ENCODE measurements at regions not wholly inside any gene's neighbourhood (a gene's known extent, or its start where the extent isn't known, plus 50 kb on each side); places are given as distances from the start of the nearest gene placed in this dataset.

DNA sequence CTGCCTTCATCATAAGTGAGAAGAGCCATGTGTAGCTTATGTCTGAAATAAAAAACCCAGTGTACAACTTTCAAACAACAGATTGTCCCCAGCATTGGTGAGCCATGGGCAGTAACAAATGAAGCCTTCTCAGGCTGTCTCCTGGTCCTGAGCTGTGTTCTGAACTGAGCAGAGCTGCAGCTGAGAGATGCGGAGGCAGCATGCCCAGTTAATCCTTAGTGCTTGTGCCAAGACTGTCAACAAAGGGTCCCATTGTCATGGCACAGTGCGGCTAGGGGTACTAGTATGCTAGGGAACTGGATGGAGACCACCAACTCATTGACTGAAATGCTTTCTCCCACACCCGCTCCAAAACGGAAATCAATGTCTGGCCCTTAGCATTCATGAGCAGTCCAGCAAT, 154.3 kb downstream of the RMST start:
- Histone ChIP-seq H3K4me3 (no peak overlapping the region), H3K27ac (replicated peaks) (no peak overlapping the region), H3K36me3 (no peaks in the 10 kb centered on the region), H3K27me3 (ENCODE audit: low read depth) (no peaks in the 10 kb centered on the region), H3K4me1 (no peaks in the 10 kb centered on the region), H3K9me3 (replicated peaks) (peaks cover 16% of the 10 kb centered on the region)
- TF ChIP-seq, protein P1, sequence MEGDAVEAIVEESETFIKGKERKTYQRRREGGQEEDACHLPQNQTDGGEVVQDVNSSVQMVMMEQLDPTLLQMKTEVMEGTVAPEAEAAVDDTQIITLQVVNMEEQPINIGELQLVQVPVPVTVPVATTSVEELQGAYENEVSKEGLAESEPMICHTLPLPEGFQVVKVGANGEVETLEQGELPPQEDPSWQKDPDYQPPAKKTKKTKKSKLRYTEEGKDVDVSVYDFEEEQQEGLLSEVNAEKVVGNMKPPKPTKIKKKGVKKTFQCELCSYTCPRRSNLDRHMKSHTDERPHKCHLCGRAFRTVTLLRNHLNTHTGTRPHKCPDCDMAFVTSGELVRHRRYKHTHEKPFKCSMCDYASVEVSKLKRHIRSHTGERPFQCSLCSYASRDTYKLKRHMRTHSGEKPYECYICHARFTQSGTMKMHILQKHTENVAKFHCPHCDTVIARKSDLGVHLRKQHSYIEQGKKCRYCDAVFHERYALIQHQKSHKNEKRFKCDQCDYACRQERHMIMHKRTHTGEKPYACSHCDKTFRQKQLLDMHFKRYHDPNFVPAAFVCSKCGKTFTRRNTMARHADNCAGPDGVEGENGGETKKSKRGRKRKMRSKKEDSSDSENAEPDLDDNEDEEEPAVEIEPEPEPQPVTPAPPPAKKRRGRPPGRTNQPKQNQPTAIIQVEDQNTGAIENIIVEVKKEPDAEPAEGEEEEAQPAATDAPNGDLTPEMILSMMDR (IDR thresholded peaks at IDR 0.05; ENCODE audit: borderline replicate concordance), result no peak
- DNase-seq, result no peak
- intact Hi-C loops (cut with micrococcal nuclease), result no loop called here

DNA sequence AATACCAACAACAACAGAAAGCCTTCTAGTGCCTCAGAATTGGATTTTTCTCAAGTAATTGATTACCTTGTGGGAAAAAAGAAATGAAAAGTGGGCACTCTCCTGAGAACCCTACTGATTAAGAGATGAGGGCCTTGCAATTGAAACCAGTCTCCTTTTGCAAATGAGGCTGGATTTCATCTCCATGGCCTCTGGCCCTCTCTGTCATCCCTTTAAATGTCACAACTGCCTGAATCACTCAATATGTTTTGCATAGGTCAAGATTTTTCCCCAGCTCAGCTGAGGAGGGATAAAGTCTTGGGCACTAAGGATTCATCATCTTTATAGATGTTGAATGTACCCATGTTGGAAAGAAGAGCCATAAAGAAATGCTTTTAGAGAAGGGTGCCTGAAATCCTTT, 166.4 kb downstream of the RMST start:
- Histone ChIP-seq H3K4me3 (no peak overlapping the region), H3K4me1 (no peaks in the 10 kb centered on the region), H3K9me3 (replicated peaks) (no peaks in the 10 kb centered on the region), H3K36me3 (no peaks in the 10 kb centered on the region), H3K27me3 (ENCODE audit: low read depth) (no peaks in the 10 kb centered on the region), H3K27ac (replicated peaks) (no peak overlapping the region)
- TF ChIP-seq, protein P1 (IDR thresholded peaks at IDR 0.05; ENCODE audit: borderline replicate concordance), result no peak
- DNase-seq, result no peak
- intact Hi-C loops (cut with micrococcal nuclease), result no loop called here

DNA sequence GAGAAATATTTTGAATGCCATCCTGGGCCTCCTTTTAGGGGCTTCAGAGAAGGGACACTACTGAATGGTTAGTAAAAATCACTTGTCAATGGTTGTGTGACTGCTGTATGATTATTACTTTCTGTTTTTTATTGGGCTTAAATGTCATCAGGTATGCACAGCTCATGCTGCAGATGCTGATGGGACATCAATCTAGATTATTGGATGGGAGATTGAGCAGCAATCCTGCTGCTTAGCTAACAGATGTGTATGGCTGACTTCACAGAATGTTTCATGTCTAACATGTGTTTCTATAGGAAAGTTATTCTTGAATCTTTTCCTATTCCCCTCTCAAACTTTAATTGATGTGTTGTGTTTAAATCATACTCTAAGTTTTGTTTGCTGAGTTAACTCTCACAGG, 166.8 kb downstream of the RMST start:
- intact Hi-C loops (cut with micrococcal nuclease), result no loop called here
- no peak for DNase-seq
- no peak overlapping the region for H3K27ac ChIP-seq (replicated peaks)
- no peaks in the 10 kb centered on the region for H3K4me1 ChIP-seq
- H3K36me3 ChIP-seq, result no peaks in the 10 kb centered on the region
- H3K4me3 ChIP-seq, result no peak overlapping the region
- TF ChIP-seq, protein P1 (IDR thresholded peaks at IDR 0.05; ENCODE audit: borderline replicate concordance), result no peak
- H3K27me3 ChIP-seq (ENCODE audit: low read depth), result no peaks in the 10 kb centered on the region
- no peaks in the 10 kb centered on the region for H3K9me3 ChIP-seq (replicated peaks)

DNA sequence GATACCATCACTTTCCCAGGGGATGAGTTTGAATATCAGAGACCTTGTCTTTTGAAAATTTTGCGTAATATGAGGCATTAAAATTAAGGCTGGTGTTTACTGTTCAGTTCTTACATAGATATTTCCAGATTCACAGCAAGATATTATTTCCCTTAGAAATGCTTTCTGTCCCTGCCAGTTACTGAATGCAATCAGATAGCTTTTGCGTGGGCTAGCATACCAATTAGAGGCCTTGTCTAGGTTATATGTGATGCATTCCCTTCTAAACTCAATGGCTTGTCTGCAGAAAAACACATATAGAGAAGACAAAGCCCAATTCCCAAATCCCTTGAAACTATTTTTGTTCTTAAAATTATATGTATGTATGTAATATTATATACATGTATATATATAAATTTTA, 167.8 kb downstream of the RMST start:
- TF ChIP-seq, protein P1 (IDR thresholded peaks at IDR 0.05; ENCODE audit: borderline replicate concordance), result no peak
- no peaks in the 10 kb centered on the region for H3K4me1 ChIP-seq
- no peak for DNase-seq
- H3K9me3 ChIP-seq (replicated peaks), result no peaks in the 10 kb centered on the region
- intact Hi-C loops (cut with micrococcal nuclease), result no loop called here
- H3K27me3 ChIP-seq (ENCODE audit: low read depth), result no peaks in the 10 kb centered on the region
- H3K27ac ChIP-seq (replicated peaks), result no peak overlapping the region
- no peak overlapping the region for H3K4me3 ChIP-seq
- no peaks in the 10 kb centered on the region for H3K36me3 ChIP-seq

DNA sequence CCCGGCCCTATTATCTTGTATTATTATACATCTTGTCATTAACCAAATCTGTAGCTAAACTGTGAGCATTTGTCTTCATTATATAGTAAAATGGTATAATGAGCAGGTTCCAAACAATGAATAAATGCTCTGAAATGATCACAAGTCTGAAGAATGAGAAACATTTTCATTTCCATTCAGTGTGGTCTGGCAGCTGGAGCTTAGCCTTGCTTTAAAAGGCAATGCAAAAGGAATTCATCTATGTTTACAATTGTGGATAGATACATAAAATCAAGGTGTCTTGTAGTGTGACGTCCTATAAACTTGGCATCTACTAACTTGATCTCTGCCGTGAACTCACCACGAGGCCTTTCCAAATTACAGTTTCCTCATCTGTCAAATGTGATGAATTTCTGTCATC, 168.3 kb downstream of the RMST start:
- H3K27ac ChIP-seq (replicated peaks), result no peak overlapping the region
- DNase-seq, result no peak
- no peak overlapping the region for H3K4me3 ChIP-seq
- TF ChIP-seq, protein P1 (IDR thresholded peaks at IDR 0.05; ENCODE audit: borderline replicate concordance), result no peak
- no peaks in the 10 kb centered on the region for H3K4me1 ChIP-seq
- no peaks in the 10 kb centered on the region for H3K27me3 ChIP-seq (ENCODE audit: low read depth)
- intact Hi-C loops (cut with micrococcal nuclease), result no loop called here
- H3K36me3 ChIP-seq, result no peaks in the 10 kb centered on the region
- H3K9me3 ChIP-seq (replicated peaks), result no peaks in the 10 kb centered on the region

DNA sequence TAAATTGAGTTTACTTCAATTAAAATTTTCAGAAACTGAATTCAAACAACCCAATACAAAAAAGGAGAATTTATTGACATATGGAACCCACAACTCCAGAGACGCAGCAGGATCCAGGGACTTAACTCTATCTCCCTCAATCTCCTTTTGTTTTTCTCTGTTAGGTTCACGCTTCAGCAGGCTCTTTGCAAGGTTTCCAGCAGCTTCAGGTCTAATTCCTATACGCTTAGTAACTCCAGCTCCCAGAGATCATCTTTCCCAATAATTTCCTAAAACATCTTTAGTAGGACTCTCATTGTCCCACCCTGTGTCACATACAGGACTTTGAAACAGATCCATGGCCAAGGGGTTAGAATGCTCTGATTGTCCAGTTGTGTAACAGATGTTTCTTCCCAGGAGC, 175.2 kb downstream of the RMST start:
- Histone ChIP-seq H3K27ac (replicated peaks) (no peak overlapping the region), H3K9me3 (replicated peaks) (no peaks in the 10 kb centered on the region), H3K4me1 (no peaks in the 10 kb centered on the region), H3K27me3 (ENCODE audit: low read depth) (no peaks in the 10 kb centered on the region), H3K36me3 (no peaks in the 10 kb centered on the region), H3K4me3 (no peak overlapping the region)
- DNase-seq, result no peak
- TF ChIP-seq, protein P1 (IDR thresholded peaks at IDR 0.05; ENCODE audit: borderline replicate concordance), result no peak
- intact Hi-C loops (cut with micrococcal nuclease), result no loop called here

All from left ventricle myocardium inferior (tissue), 1 donor.